Stimulated activated naive CD4-positive, alpha-beta T cell (primary cell): ENCODE measurements at regions not wholly inside any gene's neighbourhood (a gene's known extent, or its start where the extent isn't known, plus 50 kb on each side); places are given as distances from the start of the nearest gene placed in this dataset.
"Not testable (repeated sequence)": the region's sequence is repeated elsewhere in the genome, so short reads cannot be mapped to it uniquely, and the experiment has no call there.

Experiments
- DNase-seq, 6 experiments: peaks; one replicate each; lab custom pipeline; 2025; lab: John Stamatoyannopoulos, UW

GRCh38 chr16:70014915-70015314 lies 63.8 kb downstream of the CLEC18A start:
- not testable (repeated sequence) for DNase-seq

- DNase-seq: not testable (repeated sequence)
Observed at GRCh38 chr16:70016751-70017150, 65.6 kb downstream of the CLEC18A start.

- DNase-seq: peak; percentile 27 to 66 (median 43)
Observed at GRCh38 chr16:70018254-70018653, 67.1 kb downstream of the CLEC18A start.

- DNase-seq: not testable (repeated sequence)
Observed at GRCh38 chr16:70023207-70023606, 72.1 kb downstream of the CLEC18A start.

- not testable (repeated sequence) for DNase-seq
Observed at GRCh38 chr16:70023956-70024355, 72.8 kb downstream of the CLEC18A start.

- peak; percentile 26 to 82 (median 65) for DNase-seq
Observed at GRCh38 chr16:70026165-70026854, 75.2 kb downstream of the CLEC18A start.

GRCh38 chr16:70032906-70033305 lies 81.2 kb upstream of the PDPR start:
- not testable (repeated sequence) for DNase-seq

- not testable (repeated sequence) for DNase-seq
Observed at GRCh38 chr16:70037913-70038312, 76.2 kb upstream of the PDPR start.

GRCh38 chr16:70040554-70040953 lies 73.6 kb upstream of the PDPR start:
- DNase-seq: not testable (repeated sequence)

- not testable (repeated sequence) for DNase-seq
Observed at GRCh38 chr16:70043538-70044067, 70.5 kb upstream of the PDPR start.

GRCh38 chr16:70046560-70046959 lies 67.6 kb upstream of the PDPR start:
- DNase-seq: not testable (repeated sequence)

- not testable (repeated sequence) for DNase-seq
Observed at GRCh38 chr16:70048083-70048482, 66.0 kb upstream of the PDPR start.

- DNase-seq: not testable (repeated sequence)
Observed at GRCh38 chr16:70058056-70058455, 56.1 kb upstream of the PDPR start.

GRCh38 chr16:70059429-70059828 lies 54.7 kb upstream of the PDPR start:
- not testable (repeated sequence) for DNase-seq

GRCh38 chr16:70060521-70061027 lies 53.6 kb upstream of the PDPR start:
- not testable (repeated sequence) for DNase-seq

- not testable (repeated sequence) for DNase-seq
Observed at GRCh38 chr16:70061671-70062218, 52.4 kb upstream of the PDPR start.

- not testable (repeated sequence) for DNase-seq
Observed at GRCh38 chr16:70062947-70063346, 51.2 kb upstream of the PDPR start.
